ENCODE measurements at regions not wholly inside any gene's neighbourhood (a gene's known extent, or its start where the extent isn't known, plus 50 kb on each side); places are given as distances from the start of the nearest gene placed in this dataset.

DNA sequence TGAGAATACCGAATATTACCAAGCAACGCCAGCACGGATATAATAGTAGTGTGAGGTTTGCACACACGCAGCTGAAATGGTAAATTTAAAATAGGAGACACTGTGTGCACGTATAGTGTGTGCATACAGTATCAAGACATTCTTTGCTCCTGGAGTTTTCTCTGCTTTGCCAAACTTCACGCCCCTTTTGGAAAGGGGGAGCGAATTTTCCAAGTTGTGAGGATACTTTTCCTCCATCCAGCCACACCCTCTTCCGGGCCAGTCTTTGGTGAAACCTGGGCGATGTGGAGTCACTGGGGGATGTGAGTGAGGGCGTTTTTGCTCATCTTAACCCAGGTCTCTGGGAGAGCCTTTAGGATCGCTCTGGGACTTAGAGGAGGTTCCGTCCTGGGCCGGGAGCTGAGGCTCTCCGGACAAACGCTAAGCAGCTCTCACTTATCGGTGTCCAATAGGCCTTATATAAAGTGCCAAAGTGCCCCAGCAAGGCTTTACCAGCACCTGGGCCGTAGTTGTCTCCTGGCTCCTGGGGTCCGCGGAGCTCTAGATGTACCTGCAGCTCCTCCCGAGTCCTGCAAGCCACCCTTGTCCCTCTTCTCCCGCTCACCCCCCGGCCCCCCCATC lies 160.0 kb upstream of the MKI67 start:
- DNase-seq = no peak

DNA sequence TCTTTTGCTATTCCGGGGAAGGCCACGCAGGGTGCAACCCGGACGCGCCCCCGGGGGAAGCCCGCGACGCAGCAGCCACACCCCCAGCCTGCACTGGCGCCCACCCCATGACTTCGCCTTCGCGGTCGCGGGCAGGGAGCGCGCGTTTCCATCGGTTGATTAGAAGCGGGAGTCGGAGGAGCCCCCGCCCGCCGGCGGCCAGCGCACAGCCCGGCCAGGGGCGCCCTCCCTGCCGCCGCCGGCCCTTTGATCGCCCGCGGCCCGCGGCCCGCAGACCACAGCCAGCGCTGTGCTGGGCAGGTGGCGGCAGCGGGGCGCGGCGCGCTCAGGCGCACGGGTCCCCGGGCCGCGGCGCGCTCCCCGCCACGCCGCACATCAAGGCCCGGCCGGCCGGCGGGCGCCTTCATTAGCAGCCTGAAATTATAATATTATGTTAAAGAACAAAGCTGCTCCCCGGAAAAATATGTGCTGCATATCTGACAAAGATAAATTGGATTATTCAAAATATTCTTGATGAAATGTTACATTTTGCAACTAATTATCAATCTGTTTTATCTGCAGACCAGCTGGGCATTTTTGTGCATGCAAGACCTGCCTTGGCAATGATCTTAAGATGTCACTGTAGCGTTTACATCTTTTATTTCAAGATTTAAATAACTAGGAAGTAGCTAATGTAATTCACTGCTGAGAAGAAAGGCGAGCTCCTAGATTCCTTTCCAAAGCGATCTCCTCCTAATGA lies 160.7 kb upstream of the MKI67 start:
- no peak for DNase-seq

DNA sequence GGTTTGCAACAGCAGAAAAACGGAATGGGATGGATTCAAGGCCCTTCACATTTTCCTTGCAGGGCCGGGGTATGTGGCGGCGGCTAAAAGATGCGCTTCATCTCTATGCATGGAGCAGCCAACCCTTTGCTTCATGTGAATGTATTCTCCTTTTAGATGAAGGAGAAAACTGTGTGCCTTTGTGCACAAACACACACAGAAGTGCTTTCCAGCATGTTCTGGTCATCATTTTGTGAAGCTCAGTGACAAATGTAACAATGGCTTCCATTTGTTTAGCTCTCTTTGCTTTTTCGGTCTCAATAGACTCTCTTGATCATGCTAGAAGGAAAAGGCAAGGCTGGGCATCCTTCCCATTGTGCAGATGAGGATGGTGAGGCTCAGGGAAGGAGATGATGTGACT lies 161.7 kb upstream of the MKI67 start:
- no peak for DNase-seq

DNA sequence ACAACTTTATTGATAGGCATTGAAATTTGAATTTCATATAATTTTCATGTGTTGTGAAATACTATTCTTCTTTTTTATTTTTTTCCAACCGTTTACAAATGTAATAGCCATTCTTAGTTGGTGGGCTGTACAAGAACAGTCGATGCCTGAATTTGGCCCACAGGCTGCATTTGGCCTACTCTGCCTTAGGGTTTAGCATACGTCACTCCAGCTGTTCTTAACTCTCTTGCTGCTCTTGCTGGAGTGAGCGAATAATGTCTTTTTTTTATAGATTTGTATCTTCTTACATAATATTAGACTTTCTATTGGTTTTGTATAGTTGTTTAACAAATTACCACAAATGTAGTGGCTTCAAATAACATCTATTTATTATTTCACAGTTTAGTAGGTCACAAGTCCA lies 163.4 kb upstream of the MKI67 start:
- no peak for DNase-seq

DNA sequence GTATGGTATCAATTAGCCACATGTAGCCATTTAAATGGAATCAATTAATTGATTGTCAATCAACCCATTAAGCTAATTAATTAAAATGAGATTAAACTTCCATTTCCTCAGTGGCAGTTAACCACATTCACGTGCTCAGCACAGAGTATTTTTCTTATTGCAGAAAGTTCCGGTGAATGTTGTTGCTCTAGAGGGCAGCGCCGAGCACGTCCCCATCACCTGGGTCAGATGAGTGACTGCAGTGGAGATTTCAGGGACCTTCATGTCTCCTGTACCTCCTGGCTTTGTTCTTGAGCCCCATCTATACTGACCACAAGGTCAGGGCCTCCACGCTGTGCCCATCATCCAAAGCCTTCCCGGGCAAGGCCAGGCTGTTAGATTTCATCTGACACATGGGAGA lies 168.8 kb upstream of the MKI67 start:
- DNase-seq = no peak

DNA sequence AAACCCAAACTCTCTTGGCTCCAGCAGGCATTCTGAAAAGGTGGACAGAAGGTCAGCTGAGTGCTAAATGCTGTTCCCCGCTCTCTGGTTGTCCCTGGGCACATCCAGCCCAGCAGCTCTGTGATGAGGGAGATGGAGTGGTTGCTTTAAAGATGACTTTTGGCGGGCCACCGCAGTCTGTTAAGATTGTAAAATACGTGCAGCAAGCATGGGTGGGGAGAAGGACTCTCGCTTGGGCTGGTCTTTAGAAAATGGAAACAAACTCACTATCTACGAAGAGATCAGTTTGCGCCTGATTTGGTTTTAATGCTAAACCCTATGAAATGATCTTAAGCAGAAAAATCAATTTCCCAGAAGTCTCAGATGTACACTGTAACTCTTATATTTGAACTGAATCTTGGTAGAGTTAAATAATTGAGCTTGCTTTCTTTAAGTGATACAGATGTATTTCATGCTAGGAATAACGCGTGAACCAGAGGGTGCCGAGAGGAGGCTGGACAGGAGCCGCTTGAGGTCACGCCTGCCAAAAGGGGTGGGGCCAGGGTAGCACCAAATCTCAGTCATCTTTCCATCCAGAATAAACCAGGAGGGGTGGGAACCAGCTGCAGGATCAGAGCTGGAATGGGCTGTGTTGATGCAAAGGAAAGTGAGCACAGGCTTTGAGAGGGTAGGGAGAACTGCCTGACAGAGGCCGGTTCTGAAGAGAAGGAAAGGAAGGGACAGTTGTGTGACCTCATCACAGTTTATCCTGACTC lies 170.2 kb upstream of the MKI67 start:
- no peak for DNase-seq

DNA sequence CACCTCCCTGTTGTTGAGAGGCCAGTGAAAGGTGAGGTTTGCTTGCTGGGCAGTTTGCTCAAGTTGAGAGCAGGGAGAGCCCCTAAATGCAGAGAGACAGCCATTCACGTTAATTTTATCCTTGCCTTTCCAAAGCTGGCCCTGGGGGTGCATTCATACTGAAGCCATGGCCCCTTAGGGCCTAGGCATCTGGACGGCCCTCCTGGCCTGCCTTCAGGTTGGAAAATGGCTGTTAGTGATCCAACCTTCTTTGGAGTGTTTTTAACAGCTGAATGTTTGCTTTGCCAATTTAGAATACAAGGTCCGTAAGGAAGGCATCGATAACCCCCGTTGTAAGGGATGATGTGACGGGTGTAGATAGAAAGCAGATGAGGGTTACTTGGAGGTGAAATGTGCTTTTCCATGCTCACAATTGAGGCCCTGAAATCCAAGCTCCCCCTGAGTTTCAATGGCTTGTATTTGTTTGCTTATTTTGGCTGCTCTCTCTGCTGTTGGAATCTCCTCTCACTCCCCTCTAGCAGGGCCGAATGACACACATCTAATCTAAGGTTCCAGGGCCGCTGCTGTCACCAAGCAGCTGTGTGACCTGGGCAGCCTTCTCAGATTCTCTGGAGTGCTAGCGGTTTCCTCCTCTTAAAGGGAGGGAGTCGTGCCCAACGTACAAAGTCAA lies 171.6 kb upstream of the MKI67 start:
- no peak for DNase-seq

DNA sequence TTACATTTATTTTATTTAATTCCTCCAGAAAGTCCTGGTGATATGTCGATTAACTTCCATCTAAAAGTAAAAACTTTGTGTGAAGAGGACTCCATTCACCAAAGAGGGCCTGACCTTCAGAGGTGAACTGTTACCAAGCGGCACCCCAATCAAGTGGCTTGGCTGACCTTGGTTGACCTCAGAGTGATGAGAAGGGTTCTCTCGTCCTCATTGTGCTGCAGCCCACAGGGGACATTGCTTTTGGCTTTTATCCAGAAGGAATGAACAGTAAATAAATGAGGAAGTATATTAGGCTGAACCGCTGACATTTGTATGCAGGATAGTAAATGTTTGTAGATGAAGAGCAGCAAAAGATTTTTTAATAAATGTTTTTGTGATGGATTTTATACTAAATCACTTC lies 172.4 kb upstream of the MKI67 start:
- no peak for DNase-seq

DNA sequence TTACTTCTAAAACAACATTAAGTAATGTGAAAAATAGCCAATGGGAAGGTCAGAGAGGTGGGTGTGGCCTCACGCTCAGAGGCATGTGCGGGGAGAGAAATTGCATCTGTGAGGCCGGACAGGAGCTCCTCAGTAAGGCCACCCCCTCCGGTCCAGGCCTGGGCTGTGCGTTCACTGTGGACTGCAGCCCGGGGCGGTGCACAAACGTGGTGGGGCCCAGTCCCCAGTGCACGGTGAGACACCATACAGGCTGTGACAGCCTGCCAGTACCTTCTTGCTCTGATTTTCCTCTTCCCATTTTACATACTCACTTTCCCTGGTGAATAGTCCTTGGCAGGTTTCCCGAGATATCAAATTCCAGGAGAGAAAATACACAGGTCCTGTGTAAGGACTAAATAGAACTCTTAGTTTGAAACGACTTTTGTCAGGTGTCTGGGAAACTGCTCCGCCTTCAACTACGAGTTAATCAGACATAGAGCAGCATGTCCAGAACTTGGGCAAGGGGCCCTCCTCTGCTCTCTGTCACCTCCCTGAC lies 174.1 kb upstream of the MKI67 start:
- no peak for DNase-seq

DNA sequence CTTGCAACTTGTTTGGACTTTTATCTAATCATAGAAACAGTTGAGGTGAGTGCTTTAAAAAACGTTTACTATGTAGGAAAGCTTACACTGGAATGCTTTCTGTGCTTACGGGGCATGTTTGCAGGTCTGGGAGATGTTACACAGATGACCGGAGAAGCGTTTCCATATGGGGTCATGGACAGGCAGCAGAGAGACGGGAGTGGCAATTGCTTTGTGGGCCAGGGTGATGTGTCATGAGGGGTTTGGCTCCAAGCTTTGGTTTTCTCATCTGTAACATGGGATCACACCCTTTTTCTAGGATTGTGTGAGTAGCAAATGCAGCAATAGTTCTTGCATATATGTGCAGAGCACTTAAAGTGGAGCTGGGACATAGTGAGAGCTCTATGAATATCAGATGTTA lies 174.8 kb upstream of the MKI67 start:
- no peak for DNase-seq

DNA sequence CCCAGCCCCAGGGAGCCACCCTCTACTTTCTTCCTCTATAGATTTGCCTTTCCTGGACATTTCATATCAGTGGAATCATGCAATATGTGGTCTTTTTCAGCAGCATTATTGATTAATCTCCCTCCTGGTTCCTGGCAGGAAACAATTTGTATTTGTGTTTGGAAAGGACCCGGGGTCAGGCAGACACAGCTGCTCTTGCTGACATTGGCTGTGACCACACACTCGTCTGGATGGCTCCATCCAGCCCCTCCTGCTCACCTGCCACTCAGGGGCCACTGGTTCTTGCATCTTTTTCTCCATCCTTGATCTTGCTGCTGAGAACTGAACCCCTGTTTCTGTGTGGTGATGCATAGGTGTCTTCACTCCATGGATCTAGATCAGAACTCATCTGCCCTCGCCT lies 176.6 kb upstream of the MKI67 start:
- DNase-seq = no peak

DNA sequence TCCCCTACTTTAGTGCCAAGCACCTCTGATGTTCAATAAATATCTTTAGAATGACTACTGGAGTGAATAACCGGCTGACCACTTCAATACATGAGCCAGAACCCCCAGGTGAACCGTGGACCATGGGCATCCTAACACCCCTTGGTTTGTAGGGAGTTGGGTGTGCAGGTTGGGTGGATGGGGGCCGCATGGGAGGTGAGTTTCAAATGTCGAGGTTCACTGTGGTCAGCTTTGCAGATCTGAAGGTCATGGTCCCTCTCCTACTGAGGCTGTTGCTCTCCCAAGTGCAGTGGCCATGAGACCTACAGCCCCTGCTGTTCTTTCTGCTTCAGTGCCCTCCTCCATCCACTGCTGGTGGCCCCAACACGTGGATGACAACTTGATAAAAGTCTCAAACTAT lies 178.0 kb upstream of the MKI67 start:
- DNase-seq = no peak

DNA sequence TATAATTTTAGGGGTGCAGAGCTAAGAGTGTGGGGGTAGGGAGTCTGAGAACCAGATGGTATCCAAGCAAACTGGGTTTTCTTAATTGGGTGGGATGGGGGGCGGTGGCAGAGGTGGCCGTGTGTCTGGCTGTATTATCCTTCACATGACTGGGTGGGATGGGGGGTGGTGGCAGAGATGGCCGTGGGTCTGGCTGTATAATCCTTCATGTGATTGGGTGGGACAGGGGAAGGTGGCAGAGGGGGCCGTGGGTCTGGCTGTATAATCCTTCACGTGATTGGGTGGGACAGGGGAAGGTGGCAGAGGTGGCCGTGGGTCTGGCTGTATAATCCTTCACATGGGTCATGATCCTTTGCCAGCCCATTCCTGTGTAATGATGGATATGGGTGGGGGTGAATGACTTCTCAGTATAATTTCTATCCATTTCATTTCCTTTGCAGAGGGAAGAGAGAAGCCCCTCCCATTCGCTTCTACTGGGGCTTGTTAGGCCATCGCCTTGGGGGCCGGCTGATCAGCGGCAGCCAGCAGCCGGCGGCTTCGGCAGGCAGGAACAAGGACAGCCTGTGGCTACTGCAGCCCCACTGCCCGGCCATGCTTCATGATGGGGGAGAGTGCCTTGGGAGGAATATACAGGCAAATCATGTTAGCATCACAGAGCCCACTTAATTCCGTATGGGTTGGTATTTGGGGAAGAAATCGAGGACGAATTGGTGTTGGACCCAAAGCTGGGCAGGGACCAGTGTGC lies 179.6 kb upstream of the MKI67 start:
- DNase-seq = no peak

DNA sequence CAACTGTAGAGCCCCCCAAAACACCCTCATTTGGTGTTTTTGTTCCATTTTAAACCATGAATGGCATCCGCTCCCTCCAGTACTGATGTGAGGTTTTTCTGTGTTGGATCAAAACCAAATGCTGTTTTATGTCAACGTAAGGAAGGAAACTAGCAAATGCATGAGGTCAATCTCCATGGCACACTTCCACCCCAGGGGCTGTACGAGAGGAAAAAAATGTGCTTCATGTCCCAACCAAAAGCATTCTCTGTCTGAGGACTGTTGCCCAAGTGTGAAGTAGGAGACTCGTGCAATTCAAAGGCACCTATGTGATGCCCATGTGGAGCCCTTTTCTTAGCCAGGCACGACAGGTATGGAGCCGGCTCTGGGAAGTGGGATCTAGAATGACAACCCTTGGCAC lies 180.3 kb upstream of the MKI67 start:
- DNase-seq = no peak

DNA sequence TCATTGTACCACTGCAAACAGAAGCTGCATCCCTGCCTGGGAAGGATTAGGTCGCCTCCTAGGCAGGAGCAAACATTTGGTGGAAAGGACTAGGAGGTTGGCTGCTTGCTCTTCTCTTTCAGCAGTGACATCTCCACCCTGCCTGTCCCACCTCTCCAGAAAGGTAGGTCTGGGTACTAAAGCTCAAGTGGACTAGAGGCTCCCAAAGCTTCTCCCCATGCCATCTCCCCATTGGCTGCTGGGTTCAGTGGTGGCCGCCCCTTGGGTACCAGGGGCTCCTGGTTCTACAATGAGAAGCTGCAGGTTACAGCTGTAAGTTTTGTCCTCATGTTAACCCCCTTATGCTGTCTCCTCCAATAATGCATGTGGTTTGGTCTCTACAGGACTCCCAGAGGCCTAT lies 180.7 kb upstream of the MKI67 start:
- no peak for DNase-seq

DNA sequence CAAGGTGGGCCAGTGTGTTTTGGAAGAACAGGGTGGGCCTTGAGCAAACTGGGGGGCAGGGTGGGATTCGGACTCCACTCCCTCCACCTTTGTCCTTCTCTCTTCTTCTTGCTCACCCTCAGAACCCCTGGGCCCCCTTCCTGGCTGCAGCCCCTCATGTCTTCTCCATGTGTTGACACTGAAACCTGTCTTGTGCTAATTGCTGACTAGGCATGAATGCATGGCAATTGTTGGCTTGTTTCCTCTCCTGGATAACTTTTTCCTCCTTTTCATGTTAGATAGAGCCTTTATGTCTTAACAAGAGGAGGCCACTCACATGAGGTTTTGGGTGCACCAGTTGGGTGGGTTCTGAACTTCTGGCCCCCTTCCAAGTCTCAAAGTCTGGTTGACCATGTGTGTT lies 181.6 kb upstream of the MKI67 start:
- no peak for DNase-seq

DNA sequence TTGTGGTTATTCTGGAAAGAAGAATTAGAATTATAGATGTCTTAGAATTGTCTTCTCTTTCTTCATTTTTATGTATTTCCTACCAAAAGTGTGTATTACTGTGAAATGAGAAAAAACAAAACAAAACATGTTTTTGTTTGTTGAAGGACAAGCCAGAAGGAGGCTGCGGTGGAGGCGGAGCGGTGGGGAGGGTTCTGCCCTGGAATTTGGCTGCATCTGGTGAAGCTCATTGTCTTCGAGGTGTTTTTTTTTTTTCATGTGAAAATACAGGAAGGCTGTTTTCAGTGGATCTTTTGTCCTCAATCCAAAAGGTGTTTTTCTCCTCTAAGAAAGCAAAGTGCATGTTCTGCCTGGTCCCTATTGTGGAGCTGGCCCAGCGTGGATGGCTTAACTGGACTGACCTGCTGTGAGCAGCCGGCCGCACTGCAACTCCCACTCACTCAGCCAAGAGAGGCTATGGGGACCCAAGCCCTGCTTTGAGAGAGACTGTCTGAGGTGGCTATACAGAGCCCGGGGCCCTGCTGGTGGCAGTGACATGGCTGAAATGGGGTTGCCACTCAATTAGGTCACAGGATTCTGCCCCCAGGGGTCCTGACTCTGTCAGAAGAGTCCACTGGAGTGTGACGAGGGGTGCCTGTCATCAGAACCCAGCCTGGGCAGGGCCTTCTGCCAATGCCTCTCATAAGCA lies 184.9 kb upstream of the MKI67 start:
- DNase-seq = no peak

DNA sequence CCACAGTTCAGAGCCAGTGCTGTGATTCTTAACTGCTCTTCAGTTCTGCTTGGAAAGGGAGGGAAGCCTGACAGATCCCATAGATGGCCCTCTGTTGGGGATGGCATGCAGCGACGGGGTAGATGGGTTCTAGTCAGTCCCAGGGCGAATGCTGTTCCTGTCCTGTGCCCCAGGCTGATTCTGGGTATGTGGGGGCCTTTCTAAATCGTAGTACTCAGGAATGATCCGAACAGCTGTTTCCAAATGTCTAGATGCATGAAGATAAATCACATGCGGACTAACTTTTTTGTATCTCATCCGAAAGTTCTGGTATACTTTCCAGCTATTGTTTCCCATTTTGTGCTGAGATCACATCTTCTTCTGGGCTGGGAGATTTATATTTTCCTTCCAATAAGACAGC lies 186.0 kb upstream of the MKI67 start:
- no peak for DNase-seq

DNA sequence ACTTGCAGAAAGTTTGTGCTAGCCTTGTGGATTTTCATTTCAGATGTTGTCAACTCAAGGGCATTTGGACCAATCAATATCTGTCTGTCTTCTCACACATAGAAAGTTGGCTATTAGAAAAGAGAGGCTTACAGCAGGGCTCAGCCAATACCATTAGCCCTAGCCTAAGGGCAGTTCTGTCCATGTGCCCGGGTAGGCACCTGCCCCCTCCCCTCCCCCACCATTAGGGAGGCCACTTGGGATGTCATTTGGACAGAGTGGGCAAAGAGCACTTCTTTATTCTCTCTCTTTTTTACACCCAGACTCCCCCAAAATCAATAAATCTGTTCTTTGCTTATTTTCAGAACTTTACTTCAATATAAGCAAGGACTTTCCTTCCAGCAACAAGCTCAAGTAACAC lies 188.5 kb upstream of the MKI67 start:
- no peak for DNase-seq

DNA sequence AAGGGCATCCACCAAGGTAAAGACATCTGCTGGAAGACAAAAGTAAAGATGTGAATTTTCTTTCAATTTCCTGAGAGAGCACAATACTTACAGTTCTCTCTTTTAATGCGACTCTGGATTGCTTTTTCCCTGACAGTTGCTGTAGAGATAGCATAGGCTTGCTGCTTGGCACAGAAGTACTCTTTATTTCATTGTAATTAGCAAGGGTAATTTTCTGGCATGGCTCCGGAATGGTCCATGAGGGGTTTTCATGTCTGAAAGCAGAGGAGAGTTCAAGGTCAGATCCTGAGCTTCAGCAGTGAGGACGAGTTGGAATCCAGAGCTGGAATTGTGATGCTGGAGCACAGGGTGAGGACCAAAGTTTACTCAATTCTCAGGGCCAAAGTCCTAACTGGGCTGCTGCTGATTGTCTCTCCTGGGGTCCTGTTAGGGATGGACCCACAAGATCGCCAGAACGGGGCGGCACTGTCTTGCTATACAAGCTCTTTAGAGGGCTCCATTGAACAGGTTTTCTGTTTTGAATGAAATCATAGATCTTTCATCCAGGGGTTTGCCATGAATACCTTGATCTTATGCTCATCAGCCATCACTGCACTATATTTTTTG lies 190.0 kb upstream of the MKI67 start:
- DNase-seq = no peak

DNA sequence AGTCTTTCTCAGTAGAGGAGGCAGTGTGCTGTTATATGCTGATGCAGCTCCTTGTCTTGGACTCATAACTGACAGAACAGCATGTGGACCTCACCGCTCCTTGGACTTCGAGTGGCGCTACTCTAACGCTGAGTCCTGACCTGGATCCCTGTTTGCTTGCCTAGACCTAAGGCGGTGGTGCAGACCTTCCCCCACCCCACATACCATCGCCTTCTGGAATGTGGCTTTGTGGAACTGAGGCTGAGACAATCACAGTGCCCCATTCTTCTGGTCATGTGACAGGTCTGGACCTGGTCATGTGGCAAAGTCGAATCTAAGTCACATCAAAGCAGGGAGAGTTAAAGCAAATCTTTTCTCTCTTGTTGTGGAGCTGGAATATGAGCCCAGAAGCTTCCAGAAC lies 190.7 kb upstream of the MKI67 start:
- DNase-seq = no peak

DNA sequence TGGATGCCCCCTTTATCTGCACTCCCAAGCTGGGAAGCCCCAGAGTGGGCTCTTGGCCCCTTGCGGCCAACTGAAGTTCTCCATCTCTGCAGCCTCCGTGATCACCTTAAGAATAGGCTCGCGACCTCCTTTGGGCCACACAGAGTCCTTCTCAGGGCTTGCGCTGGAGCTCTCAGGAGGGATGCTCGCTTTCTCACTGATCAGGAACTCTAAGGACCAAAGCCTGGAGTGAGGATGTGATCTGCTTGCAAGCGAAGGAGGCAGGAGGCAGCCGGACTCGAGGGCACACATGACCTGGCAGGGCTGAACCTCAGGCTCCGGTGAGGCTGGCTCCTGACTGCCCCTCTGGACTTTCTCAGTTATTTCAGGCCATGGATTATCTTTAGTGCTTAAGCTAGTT lies 192.1 kb upstream of the MKI67 start:
- DNase-seq = no peak

Data from activated naive CD4-positive, alpha-beta T cell (primary cell).